DMS 273 (cell line): ENCODE measurements at regions not wholly inside any gene's neighbourhood (a gene's known extent, or its start where the extent isn't known, plus 50 kb on each side); places are given as distances from the start of the nearest gene placed in this dataset.

Experiments used
- DNase-seq: peaks from one replicate; lab custom pipeline; 2025; ENCODE audit not compliant: unreplicated experiment; lab: John Stamatoyannopoulos, UW

GRCh38 chr11:36868380-36868779 lies 270.3 kb upstream of the RAG2 start:
- no peak for DNase-seq

GRCh38 chr11:36865846-36866245 lies 267.8 kb upstream of the RAG2 start:
- DNase-seq: no peak

GRCh38 chr11:36854875-36855274 lies 256.8 kb upstream of the RAG2 start:
- no peak for DNase-seq

GRCh38 chr11:36848660-36849059 lies 250.6 kb upstream of the RAG2 start:
- DNase-seq: no peak

GRCh38 chr11:36840378-36840777 lies 242.3 kb upstream of the RAG2 start:
- DNase-seq: no peak

GRCh38 chr11:36837831-36838437 lies 239.9 kb upstream of the RAG2 start:
- DNase-seq: no peak

- no peak for DNase-seq
Observed at GRCh38 chr11:36825251-36825650, 227.2 kb upstream of the RAG2 start.

- DNase-seq: no peak
Observed at GRCh38 chr11:36824349-36824748, 226.3 kb upstream of the RAG2 start.

- no peak for DNase-seq
Observed at GRCh38 chr11:36822829-36823228, 224.8 kb upstream of the RAG2 start.

GRCh38 chr11:36818410-36818809 lies 220.4 kb upstream of the RAG2 start:
- peak; percentile 19 for DNase-seq

- DNase-seq: no peak
Observed at GRCh38 chr11:36817336-36817965, 219.4 kb upstream of the RAG2 start.

- DNase-seq: no peak
Observed at GRCh38 chr11:36809303-36809702, 211.3 kb upstream of the RAG2 start.

GRCh38 chr11:36807871-36808270 lies 209.8 kb upstream of the RAG2 start:
- no peak for DNase-seq

- DNase-seq: peak; percentile 2
Observed at GRCh38 chr11:36803084-36803483, 205.0 kb upstream of the RAG2 start.

GRCh38 chr11:36792996-36793914 lies 195.2 kb upstream of the RAG2 start:
- peak; percentile 0 for DNase-seq

GRCh38 chr11:36791957-36792356 lies 193.9 kb upstream of the RAG2 start:
- DNase-seq: no peak

- DNase-seq: no peak
Observed at GRCh38 chr11:36790526-36790925, 192.5 kb upstream of the RAG2 start.

GRCh38 chr11:36783808-36784207 lies 185.8 kb upstream of the RAG2 start:
- DNase-seq: no peak

- DNase-seq: no peak
Observed at GRCh38 chr11:36779791-36780190, 181.8 kb upstream of the RAG2 start.

- no peak for DNase-seq
Observed at GRCh38 chr11:36777311-36777710, 179.3 kb upstream of the RAG2 start.

- DNase-seq: no peak
Observed at GRCh38 chr11:36775756-36776155, 177.7 kb upstream of the RAG2 start.

GRCh38 chr11:36775130-36775529 lies 177.1 kb upstream of the RAG2 start:
- no peak for DNase-seq
